Calu3 (cell line): ENCODE measurements at regions not wholly inside any gene's neighbourhood (a gene's known extent, or its start where the extent isn't known, plus 50 kb on each side); places are given as distances from the start of the nearest gene placed in this dataset.

Experiments used
- BruUV-seq: library from RNA; stranded (reverse); fragments of 400-500 nt; replicated peaks from 2 replicates; lab custom pipeline; 2021; lab: Mats Ljungman, UMichigan
- CTCF ChIA-PET: fragments of 300-600 bp; sonication (Branson Sonifier 250); formaldehyde crosslinking; loops from one replicate; lab custom pipeline; 2022; ENCODE audit warnings: antibody characterized with exemption; lab: Charles Lee
- DNase-seq: peaks from one replicate; pipeline ENCODE4 v3.0.0; 2022
- H3K27ac Mint-ChIP-seq: one replicate; pipeline ENCODE4 v1.8.0; 2022; ENCODE audit warnings: mixed read lengths; ENCODE audit not compliant: unreplicated experiment
- H3K27me3 Mint-ChIP-seq: one replicate; pipeline ENCODE4 v1.8.0; 2022; ENCODE audit warnings: mixed read lengths; ENCODE audit not compliant: unreplicated experiment
- H3K36me3 Mint-ChIP-seq: one replicate; pipeline ENCODE4 v1.8.0; 2022; ENCODE audit warnings: mild to moderate bottlenecking, moderate library complexity, mixed read lengths; ENCODE audit not compliant: insufficient read depth, unreplicated experiment
- H3K4me1 Mint-ChIP-seq: one replicate; pipeline ENCODE4 v1.8.0; 2022; ENCODE audit warnings: mild to moderate bottlenecking, low read depth, mixed read lengths; ENCODE audit not compliant: unreplicated experiment
- H3K4me3 Mint-ChIP-seq: one replicate; pipeline ENCODE4 v1.8.0; 2022; ENCODE audit warnings: mild to moderate bottlenecking, low read depth, moderate library complexity, mixed read lengths; ENCODE audit not compliant: unreplicated experiment
- H3K9me3 Mint-ChIP-seq: one replicate; pipeline ENCODE4 v1.8.0; 2022; ENCODE audit warnings: low read depth, mixed read lengths; ENCODE audit not compliant: unreplicated experiment
- CTCF ChIP-seq: fragments of 200-600 bp; IDR thresholded peaks from one replicate; pipeline ENCODE4 v1.8.0; 2022; ENCODE audit warnings: antibody characterized with exemption; ENCODE audit not compliant: unreplicated experiment
- intact Hi-C: fragments of 100-400 bp; cut with micrococcal nuclease; formaldehyde crosslinking; loops from one replicate; pipeline ENCODE4 v1.10.0; 2022; ENCODE audit not compliant: unreplicated experiment

GRCh38 chr1:193377472-193377871 lies 191.1 kb upstream of the B3GALT2 start:
- no TSS peak for BruUV-seq
- intact Hi-C loops = no loop called here
- CTCF ChIA-PET = no interaction called here

GRCh38 chr1:193372553-193372952 lies 186.1 kb upstream of the B3GALT2 start:
- DNase-seq = no peak
- TF ChIP-seq CTCF = no peak
- Mint-ChIP-seq H3K27me3 (no peaks in the 10 kb centered on the region), H3K9me3 (no peaks in the 10 kb centered on the region), H3K36me3 (no peaks in the 10 kb centered on the region), H3K27ac (no peak overlapping the region), H3K4me1 (no peaks in the 10 kb centered on the region), H3K4me3 (no peak overlapping the region)
- CTCF ChIA-PET = interaction anchor here (0.6 kb wide), 1 partner anchor 827 kb away, joined by 3 read pairs; no protein-coding TSS in a partner anchor
- intact Hi-C loops = no loop called here
- no TSS peak for BruUV-seq

More at GRCh38 chr1:193377472-193377871, 191.1 kb upstream of the B3GALT2 start:
- Mint-ChIP-seq H3K27ac (no peak overlapping the region), H3K4me1 (no peaks in the 10 kb centered on the region), H3K36me3 (no peaks in the 10 kb centered on the region), H3K27me3 (no peaks in the 10 kb centered on the region), H3K4me3 (no peak overlapping the region), H3K9me3 (no peaks in the 10 kb centered on the region)
- no peak for DNase-seq
- TF ChIP-seq CTCF = no peak

GRCh38 chr1:193368302-193368701 lies 181.9 kb upstream of the B3GALT2 start:
- DNase-seq = no peak
- no peaks in the 10 kb centered on the region for H3K36me3 Mint-ChIP-seq
- H3K27ac Mint-ChIP-seq = no peak overlapping the region
- intact Hi-C loops = no loop called here
- H3K27me3 Mint-ChIP-seq = no peaks in the 10 kb centered on the region
- no peak for TF ChIP-seq CTCF
- H3K4me1 Mint-ChIP-seq = no peaks in the 10 kb centered on the region
- no peaks in the 10 kb centered on the region for H3K9me3 Mint-ChIP-seq
- CTCF ChIA-PET = interaction anchor here (0.6 kb wide), 1 partner anchor 58 kb away, joined by 3 read pairs; no protein-coding TSS in a partner anchor
- no TSS peak for BruUV-seq
- H3K4me3 Mint-ChIP-seq = no peak overlapping the region

- CTCF ChIA-PET = no interaction called here
- no peaks in the 10 kb centered on the region for H3K36me3 Mint-ChIP-seq
- H3K27ac Mint-ChIP-seq = no peak overlapping the region
- DNase-seq = no peak
- no peaks in the 10 kb centered on the region for H3K4me1 Mint-ChIP-seq
- no TSS peak for BruUV-seq
- intact Hi-C loops = no loop called here
- H3K4me3 Mint-ChIP-seq = no peak overlapping the region
- H3K9me3 Mint-ChIP-seq = no peaks in the 10 kb centered on the region
- no peaks in the 10 kb centered on the region for H3K27me3 Mint-ChIP-seq
- TF ChIP-seq CTCF = no peak
These were observed 181.4 kb upstream of the B3GALT2 start for GRCh38 chr1:193367863-193368262.
